PC-3 (cell line): ENCODE measurements at regions not wholly inside any gene's neighbourhood (a gene's known extent, or its start where the extent isn't known, plus 50 kb on each side); places are given as distances from the start of the nearest gene placed in this dataset.

ENCODE experiments used
- ATAC-seq: fragments of 200-7000 bp; cut with Tn5 transposase; 2 replicates; pipeline ENCODE4 v1.9.1; 2020; ENCODE audit warnings: mild to moderate bottlenecking, moderate library complexity
- BruUV-seq: library from RNA; stranded (reverse); fragments of 400-500 nt; replicated peaks from 2 replicates; lab custom pipeline; 2021; lab: Mats Ljungman, UMichigan
- CTCF ChIA-PET: fragments of 300-600 bp; sonication (Branson Sonifier 250); formaldehyde crosslinking; loops from one replicate; lab custom pipeline; 2022; ENCODE audit warnings: antibody characterized with exemption; lab: Charles Lee
- POLR2A ChIA-PET: fragments of 300-600 bp; sonication (Branson Sonifier 250); formaldehyde crosslinking; loops from one replicate; lab custom pipeline; 2022; ENCODE audit warnings: antibody characterized with exemption; ENCODE audit not compliant: unreplicated experiment; lab: Charles Lee
- DNase-seq: peaks from one replicate; pipeline ENCODE4 v3.0.0-alpha.2; 2015
- H2AFZ ChIP-seq: fragments of 300-600 bp; sonication (generic); 2 replicates; pipeline ENCODE4 v1.6.0; 2016; ENCODE audit warnings: antibody characterized with exemption, low read length
- H3F3A ChIP-seq: fragments of 300-600 bp; sonication (generic); one replicate; pipeline ENCODE4 v1.6.0; 2017; ENCODE audit warnings: antibody characterized with exemption, low read length, control low read depth, mild to moderate bottlenecking; ENCODE audit not compliant: unreplicated experiment
- H3K27ac ChIP-seq: fragments of 300-600 bp; sonication (generic); 2 replicates; pipeline ENCODE4 v1.5.1; 2016; ENCODE audit warnings: mild to moderate bottlenecking, low read length
- H3K27me3 ChIP-seq: fragments of 300-600 bp; sonication (generic); 2 replicates; pipeline ENCODE4 v1.6.1; 2016; ENCODE audit warnings: low read length, mixed read lengths
- H3K36me3 ChIP-seq: fragments of 300-600 bp; sonication (generic); 2 replicates; pipeline ENCODE4 v1.6.1; 2016; ENCODE audit warnings: low read depth, mixed run types, low read length, mixed read lengths
- H3K4me1 ChIP-seq: fragments of 300-600 bp; sonication (generic); 2 replicates; pipeline ENCODE4 v1.5.1; 2016; ENCODE audit warnings: low read length; ENCODE audit not compliant: insufficient read depth
- H3K4me2 ChIP-seq: fragments of 300-600 bp; sonication (generic); 2 replicates; pipeline ENCODE4 v1.6.0; 2016; ENCODE audit warnings: low read length
- H3K4me3 ChIP-seq: fragments of 300-600 bp; sonication (generic); 2 replicates; pipeline ENCODE4 v1.5.1; 2016; ENCODE audit warnings: mild to moderate bottlenecking, low read length, mixed read lengths
- H3K79me2 ChIP-seq: fragments of 300-600 bp; sonication (generic); 2 replicates; pipeline ENCODE4 v1.6.1; 2017; ENCODE audit warnings: low read length, mixed read lengths
- H3K9ac ChIP-seq: fragments of 300-600 bp; sonication (generic); 2 replicates; pipeline ENCODE4 v1.6.0; 2016; ENCODE audit warnings: mild to moderate bottlenecking, low read length
- H3K9me2 ChIP-seq: fragments of 300-600 bp; sonication (generic); replicated peaks from 2 replicates; pipeline ENCODE4 v1.6.1; 2016; ENCODE audit warnings: mixed run types, low read length, mixed read lengths
- H3K9me3 ChIP-seq: fragments of 300-600 bp; sonication (generic); 2 replicates; pipeline ENCODE4 v1.6.1; 2016; ENCODE audit warnings: low read length, mixed read lengths
- H4K20me1 ChIP-seq: fragments of 300-600 bp; sonication (generic); 2 replicates; pipeline ENCODE4 v1.6.1; 2016; ENCODE audit warnings: low read length, mixed read lengths
- EZH2 ChIP-seq: fragments of 300-600 bp; sonication (generic); IDR thresholded peaks from one replicate; pipeline ENCODE4 v1.6.1; 2017; ENCODE audit warnings: antibody characterized with exemption, mild to moderate bottlenecking, low read length; ENCODE audit not compliant: unreplicated experiment
- EZH2phosphoT487 ChIP-seq: fragments of 300-600 bp; sonication (generic); IDR thresholded peaks from 2 replicates; pipeline ENCODE4 v1.6.1; 2018; ENCODE audit warnings: mild to moderate bottlenecking, antibody characterized with exemption, low read length, borderline replicate concordance
- intact Hi-C: fragments of 100-400 bp; cut with micrococcal nuclease; formaldehyde crosslinking; loops from 2 replicates; pipeline ENCODE4 v1.9.0; 2023
- TF ChIP-seq, protein P1 (sequence below): fragments of 300-600 bp; sonication (generic); conservative IDR thresholded peaks from 2 replicates; pipeline ENCODE4 v1.5.1; 2017; ENCODE audit warnings: antibody characterized with exemption, low read depth, mild to moderate bottlenecking, low read length

DNA sequence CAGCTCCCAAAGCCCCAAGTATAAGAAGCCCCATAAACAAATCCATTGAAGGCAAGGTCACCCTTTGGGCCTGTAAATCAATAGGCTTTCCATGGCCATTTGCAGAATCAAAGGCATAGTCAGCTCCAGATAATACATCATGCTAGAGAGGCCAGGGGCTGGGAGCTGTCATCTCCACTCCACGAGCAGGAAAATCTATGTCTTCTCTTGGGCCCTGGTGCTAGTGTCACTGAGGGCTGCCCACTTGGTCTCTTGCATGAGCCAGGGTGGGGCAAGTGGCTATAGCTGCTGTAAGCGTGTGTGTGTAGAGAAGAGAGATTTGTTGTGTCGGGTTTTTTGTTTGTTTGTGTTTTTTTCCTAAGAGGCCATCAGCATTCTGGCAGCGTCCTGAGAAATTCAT lies 90.0 kb upstream of the ZNF618 start:
- Histone ChIP-seq H3K9me3 (no peaks in the 10 kb centered on the region), H3K9me2 (no peaks in the 10 kb centered on the region), H3K27ac (no peak overlapping the region), H3K27me3 (peaks cover 19% of the 10 kb centered on the region), H3K4me1 (no peaks in the 10 kb centered on the region), H4K20me1 (no peaks in the 10 kb centered on the region), H3K9ac (no peak overlapping the region), H3K4me3 (no peak overlapping the region), H3K79me2 (no peaks in the 10 kb centered on the region), H2AFZ (no peak overlapping the region), H3K4me2 (no peak overlapping the region), H3F3A (no peaks in the 10 kb centered on the region), H3K36me3 (no peaks in the 10 kb centered on the region)
- ChIA-PET POLR2A (no interaction called here), CTCF (no interaction called here)
- DNase-seq = no peak
- no peak for ATAC-seq
- BruUV-seq = no TSS peak
- intact Hi-C loops = no loop called here
- TF ChIP-seq EZH2phosphoT487 (no peak), EZH2 (no peak)
- TF ChIP-seq, protein P1, sequence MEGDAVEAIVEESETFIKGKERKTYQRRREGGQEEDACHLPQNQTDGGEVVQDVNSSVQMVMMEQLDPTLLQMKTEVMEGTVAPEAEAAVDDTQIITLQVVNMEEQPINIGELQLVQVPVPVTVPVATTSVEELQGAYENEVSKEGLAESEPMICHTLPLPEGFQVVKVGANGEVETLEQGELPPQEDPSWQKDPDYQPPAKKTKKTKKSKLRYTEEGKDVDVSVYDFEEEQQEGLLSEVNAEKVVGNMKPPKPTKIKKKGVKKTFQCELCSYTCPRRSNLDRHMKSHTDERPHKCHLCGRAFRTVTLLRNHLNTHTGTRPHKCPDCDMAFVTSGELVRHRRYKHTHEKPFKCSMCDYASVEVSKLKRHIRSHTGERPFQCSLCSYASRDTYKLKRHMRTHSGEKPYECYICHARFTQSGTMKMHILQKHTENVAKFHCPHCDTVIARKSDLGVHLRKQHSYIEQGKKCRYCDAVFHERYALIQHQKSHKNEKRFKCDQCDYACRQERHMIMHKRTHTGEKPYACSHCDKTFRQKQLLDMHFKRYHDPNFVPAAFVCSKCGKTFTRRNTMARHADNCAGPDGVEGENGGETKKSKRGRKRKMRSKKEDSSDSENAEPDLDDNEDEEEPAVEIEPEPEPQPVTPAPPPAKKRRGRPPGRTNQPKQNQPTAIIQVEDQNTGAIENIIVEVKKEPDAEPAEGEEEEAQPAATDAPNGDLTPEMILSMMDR = no peak

DNA sequence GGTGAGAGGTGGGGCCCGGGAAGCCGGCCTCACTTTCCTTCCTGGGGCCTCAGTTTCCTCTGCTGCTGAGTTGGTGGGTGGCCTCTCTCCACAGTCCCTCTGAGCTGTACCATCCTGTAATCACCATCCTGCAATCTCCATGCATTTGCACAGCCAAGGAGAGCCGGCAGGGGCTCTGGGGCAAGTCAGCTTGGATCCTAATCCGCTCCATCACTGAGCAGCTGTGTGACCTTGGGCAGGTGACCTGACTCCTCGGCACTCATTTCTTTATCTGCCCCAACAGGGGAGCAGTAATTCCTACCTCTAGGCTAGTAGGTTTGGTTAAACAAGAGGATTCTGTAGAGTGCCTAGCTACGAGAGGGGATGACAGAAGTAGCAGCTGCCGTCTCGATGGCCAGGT lies 88.2 kb upstream of the ZNF618 start:
- TF ChIP-seq EZH2phosphoT487 (no peak), EZH2 (no peak)
- TF ChIP-seq, protein P1 = no peak
- ATAC-seq (no peak), DNase-seq (no peak)
- no peak overlapping the region for H3K4me2 ChIP-seq
- no peak overlapping the region for H3K4me3 ChIP-seq
- no peaks in the 10 kb centered on the region for H3K79me2 ChIP-seq
- no peaks in the 10 kb centered on the region for H3K9me3 ChIP-seq
- POLR2A ChIA-PET = no interaction called here
- no peaks in the 10 kb centered on the region for H3F3A ChIP-seq
- no TSS peak for BruUV-seq
- H2AFZ ChIP-seq = no peak overlapping the region
- no peaks in the 10 kb centered on the region for H4K20me1 ChIP-seq
- peaks cover 25% of the 10 kb centered on the region for H3K27me3 ChIP-seq
- H3K27ac ChIP-seq = no peak overlapping the region
- H3K9me2 ChIP-seq = no peaks in the 10 kb centered on the region
- intact Hi-C loops = no loop called here
- no peak overlapping the region for H3K9ac ChIP-seq
- CTCF ChIA-PET = no interaction called here
- no peaks in the 10 kb centered on the region for H3K4me1 ChIP-seq
- H3K36me3 ChIP-seq = no peaks in the 10 kb centered on the region

DNA sequence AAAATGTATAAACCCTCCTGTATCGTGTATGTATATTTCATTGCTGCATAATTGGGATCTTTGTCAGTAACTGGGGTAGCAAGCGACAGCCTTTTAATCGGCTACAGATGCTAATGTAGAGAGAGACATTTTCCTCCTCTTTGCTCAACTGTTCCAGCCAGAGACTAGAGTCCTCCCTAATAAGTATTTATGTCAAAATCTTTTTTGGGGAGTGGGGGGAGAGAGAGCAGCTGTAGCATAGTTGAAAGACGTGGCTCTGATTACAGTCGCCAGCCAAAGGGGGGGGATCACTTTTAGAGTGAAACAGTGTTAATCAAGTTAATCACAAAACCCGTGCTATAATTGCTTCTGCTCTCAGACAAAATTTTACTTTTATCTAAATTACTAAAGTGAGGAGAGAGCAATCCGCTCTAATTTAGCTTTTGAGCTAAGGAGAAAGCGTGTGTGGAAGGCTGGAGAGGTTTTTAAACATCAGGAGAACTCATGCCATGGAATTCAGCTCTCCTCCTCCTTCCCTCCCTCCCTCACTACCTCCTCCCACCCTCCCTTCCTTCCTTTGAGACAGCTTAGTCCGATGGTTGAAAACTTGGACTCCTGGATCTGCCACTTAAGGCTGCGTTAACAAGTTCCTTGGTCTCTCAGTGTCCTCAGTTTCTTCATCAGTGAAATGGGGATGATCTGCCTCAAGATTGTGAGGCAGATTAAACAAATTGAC lies 87.3 kb upstream of the ZNF618 start:
- H3F3A ChIP-seq = no peaks in the 10 kb centered on the region
- H3K79me2 ChIP-seq = no peaks in the 10 kb centered on the region
- H3K4me3 ChIP-seq = no peak overlapping the region
- ATAC-seq (no peak), DNase-seq (no peak)
- H3K36me3 ChIP-seq = no peaks in the 10 kb centered on the region
- H3K27me3 ChIP-seq = peaks cover 20% of the 10 kb centered on the region
- CTCF ChIA-PET = no interaction called here
- H2AFZ ChIP-seq = no peak overlapping the region
- H3K9me2 ChIP-seq = no peaks in the 10 kb centered on the region
- no peaks in the 10 kb centered on the region for H3K4me1 ChIP-seq
- TF ChIP-seq EZH2 (no peak), EZH2phosphoT487 (no peak)
- TF ChIP-seq, protein P1 = no peak
- no peaks in the 10 kb centered on the region for H3K9me3 ChIP-seq
- BruUV-seq = no TSS peak
- no peaks in the 10 kb centered on the region for H4K20me1 ChIP-seq
- intact Hi-C loops = no loop called here
- H3K27ac ChIP-seq = no peak overlapping the region
- H3K9ac ChIP-seq = no peak overlapping the region
- no peak overlapping the region for H3K4me2 ChIP-seq
- POLR2A ChIA-PET = no interaction called here
